Medulla oblongata (tissue), 1 donor: ENCODE measurements at regions not wholly inside any gene's neighbourhood (a gene's known extent, or its start where the extent isn't known, plus 50 kb on each side); places are given as distances from the start of the nearest gene placed in this dataset.

Source experiments
- DNase-seq: peaks from one replicate; pipeline ENCODE4 v3.0.0-alpha.2; 2015; ENCODE audit errors: extremely low spot score

- no peak for DNase-seq
Measured at GRCh38 chr2:239692919-239693318, 292.1 kb upstream of the HDAC4 start.

GRCh38 chr2:239692362-239692851, 291.6 kb upstream of the HDAC4 start:
- peak; percentile 23 for DNase-seq

- no peak for DNase-seq
Measured at GRCh38 chr2:239691720-239692119, 290.9 kb upstream of the HDAC4 start.

GRCh38 chr2:239690651-239691631, 290.1 kb upstream of the HDAC4 start:
- peak; percentile 41 for DNase-seq

- DNase-seq: no peak
Measured at GRCh38 chr2:239689985-239690384, 289.2 kb upstream of the HDAC4 start.

GRCh38 chr2:239689410-239689809, 288.6 kb upstream of the HDAC4 start:
- no peak for DNase-seq

- no peak for DNase-seq
Measured at GRCh38 chr2:239688840-239689239, 288.0 kb upstream of the HDAC4 start.

GRCh38 chr2:239688122-239688681, 287.4 kb upstream of the HDAC4 start:
- no peak for DNase-seq

- DNase-seq: no peak
Measured at GRCh38 chr2:239687441-239687840, 286.6 kb upstream of the HDAC4 start.

- DNase-seq: no peak
Measured at GRCh38 chr2:239685965-239686364, 285.1 kb upstream of the HDAC4 start.

GRCh38 chr2:239685556-239685955, 284.7 kb upstream of the HDAC4 start:
- DNase-seq: no peak

- DNase-seq: no peak
Measured at GRCh38 chr2:239684996-239685395, 284.2 kb upstream of the HDAC4 start.

GRCh38 chr2:239684271-239684810, 283.5 kb upstream of the HDAC4 start:
- DNase-seq: no peak

- no peak for DNase-seq
Measured at GRCh38 chr2:239682518-239682917, 281.7 kb upstream of the HDAC4 start.

GRCh38 chr2:239679755-239680154, 278.9 kb upstream of the HDAC4 start:
- DNase-seq: no peak

- no peak for DNase-seq
Measured at GRCh38 chr2:239678666-239679296, 278.0 kb upstream of the HDAC4 start.

GRCh38 chr2:239678186-239678490, 277.3 kb upstream of the HDAC4 start:
- no peak for DNase-seq

GRCh38 chr2:239677453-239678185, 276.8 kb upstream of the HDAC4 start:
- no peak for DNase-seq

- no peak for DNase-seq
Measured at GRCh38 chr2:239676716-239677452, 276.1 kb upstream of the HDAC4 start.

- DNase-seq: no peak
Measured at GRCh38 chr2:239675826-239676715, 275.3 kb upstream of the HDAC4 start.
